GM23338 (cell line): ENCODE measurements at regions not wholly inside any gene's neighbourhood (a gene's known extent, or its start where the extent isn't known, plus 50 kb on each side); places are given as distances from the start of the nearest gene placed in this dataset.

Experiments
- CREB1 ChIP-seq: fragments of 250-450 bp; sonication (Bioruptor Pico); IDR thresholded peaks from 2 replicates; pipeline ENCODE4 v1.5.0; 2020; ENCODE audit warnings: low read depth, mild to moderate bottlenecking, moderate library complexity
- CTCF ChIP-seq, 2 experiments: fragments of 200-600 bp in 1 of 2; sonication (generic) in 1 of 2; conservative IDR thresholded peaks; 2 replicates each; pipeline versions ENCODE4 v1.5.1 to v1.6.1; 2016 to 2017; ENCODE audit warnings: antibody characterized with exemption in 2 of 2, low read depth in 2 of 2, mild to moderate bottlenecking in 2 of 2, moderate library complexity in 1 of 2
- ETS1 ChIP-seq: IDR thresholded peaks from 2 replicates; pipeline ENCODE4 v1.6.1; 2016; ENCODE audit warnings: antibody characterized with exemption
- EZH2 ChIP-seq: fragments of 200-600 bp; sonication (generic); IDR thresholded peaks from one replicate; pipeline ENCODE4 v1.8.0; 2017; ENCODE audit warnings: antibody characterized with exemption, mild to moderate bottlenecking, low read depth; ENCODE audit not compliant: unreplicated experiment
- EZH2phosphoT487 ChIP-seq: fragments of 200-600 bp; sonication (generic); IDR thresholded peaks from one replicate; pipeline ENCODE4 v1.8.1; 2018; ENCODE audit warnings: antibody characterized with exemption; ENCODE audit not compliant: unreplicated experiment
- NANOG ChIP-seq: IDR thresholded peaks from 2 replicates; pipeline ENCODE4 v1.6.1; 2016; ENCODE audit warnings: antibody characterized with exemption, borderline replicate concordance
- STAT1 ChIP-seq: IDR thresholded peaks from one replicate; pipeline ENCODE4 v1.6.1; 2016; ENCODE audit warnings: antibody characterized with exemption; ENCODE audit not compliant: unreplicated experiment
- ZNF114 ChIP-seq: fragments of 250-450 bp; sonication (Bioruptor Pico); IDR thresholded peaks from 2 replicates; pipeline ENCODE4 v1.5.0; 2020; ENCODE audit warnings: mild to moderate bottlenecking, moderate library complexity
- ZNF331 ChIP-seq: fragments of 250-450 bp; sonication (Bioruptor Pico); IDR thresholded peaks from 2 replicates; pipeline ENCODE4 v1.5.0; 2020; ENCODE audit warnings: low read depth, mild to moderate bottlenecking, moderate library complexity
- ZNF462 ChIP-seq: fragments of 250-450 bp; sonication (Bioruptor Pico); IDR thresholded peaks from 2 replicates; pipeline ENCODE4 v1.5.0; 2020; ENCODE audit warnings: mild to moderate bottlenecking, moderate library complexity

GRCh38 chr14:28695109-28695508 is 71.5 kb upstream of the FOXG1 start (continued):
- TF ChIP-seq ZNF462: no peak
- no peak for TF ChIP-seq CTCF (conservative IDR thresholded peaks at IDR 0.05; ENCODE audit: low read depth in 2 of 2)
- TF ChIP-seq EZH2: no peak
- no peak for TF ChIP-seq ZNF331 (CRISPR knock-in tag)
- no peak for TF ChIP-seq STAT1
- no peak for TF ChIP-seq ZNF114 (CRISPR knock-in tag)
- no peak for TF ChIP-seq EZH2phosphoT487
- no peak for TF ChIP-seq CREB1
- TF ChIP-seq ETS1: no peak
- no peak for TF ChIP-seq NANOG
